ENCODE measurements at regions not wholly inside any gene's neighbourhood (a gene's known extent, or its start where the extent isn't known, plus 50 kb on each side); places are given as distances from the start of the nearest gene placed in this dataset.

DNA sequence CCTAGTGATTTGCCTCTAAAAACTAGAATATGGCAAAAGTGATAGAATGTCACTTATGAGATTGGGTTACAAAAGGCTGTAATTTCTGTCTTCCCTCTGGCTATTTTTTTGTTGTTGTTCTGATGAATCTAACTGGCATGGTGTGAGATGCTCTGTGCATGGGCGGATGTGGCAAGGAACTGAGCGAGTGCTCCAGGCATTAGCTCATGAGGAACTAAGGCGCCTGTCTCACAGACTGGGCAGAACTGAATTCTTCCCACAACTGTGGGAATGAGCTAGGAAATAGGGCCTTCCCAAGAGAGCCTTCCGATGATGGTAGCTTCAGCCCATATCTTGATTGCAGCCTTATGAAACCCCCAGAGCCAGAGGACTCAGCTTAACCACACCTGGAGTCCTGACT, 222.5 kb downstream of the NR2F2 start:
- TF ChIP-seq, protein P1, sequence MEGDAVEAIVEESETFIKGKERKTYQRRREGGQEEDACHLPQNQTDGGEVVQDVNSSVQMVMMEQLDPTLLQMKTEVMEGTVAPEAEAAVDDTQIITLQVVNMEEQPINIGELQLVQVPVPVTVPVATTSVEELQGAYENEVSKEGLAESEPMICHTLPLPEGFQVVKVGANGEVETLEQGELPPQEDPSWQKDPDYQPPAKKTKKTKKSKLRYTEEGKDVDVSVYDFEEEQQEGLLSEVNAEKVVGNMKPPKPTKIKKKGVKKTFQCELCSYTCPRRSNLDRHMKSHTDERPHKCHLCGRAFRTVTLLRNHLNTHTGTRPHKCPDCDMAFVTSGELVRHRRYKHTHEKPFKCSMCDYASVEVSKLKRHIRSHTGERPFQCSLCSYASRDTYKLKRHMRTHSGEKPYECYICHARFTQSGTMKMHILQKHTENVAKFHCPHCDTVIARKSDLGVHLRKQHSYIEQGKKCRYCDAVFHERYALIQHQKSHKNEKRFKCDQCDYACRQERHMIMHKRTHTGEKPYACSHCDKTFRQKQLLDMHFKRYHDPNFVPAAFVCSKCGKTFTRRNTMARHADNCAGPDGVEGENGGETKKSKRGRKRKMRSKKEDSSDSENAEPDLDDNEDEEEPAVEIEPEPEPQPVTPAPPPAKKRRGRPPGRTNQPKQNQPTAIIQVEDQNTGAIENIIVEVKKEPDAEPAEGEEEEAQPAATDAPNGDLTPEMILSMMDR (IDR thresholded peaks at IDR 0.05): no peak
- TF ChIP-seq EP300 (IDR thresholded peaks at IDR 0.05): no peak

All from ovary (tissue), 3 donors.